Astrocyte (in vitro differentiated cells and primary cell): ENCODE measurements at regions not wholly inside any gene's neighbourhood (a gene's known extent, or its start where the extent isn't known, plus 50 kb on each side); places are given as distances from the start of the nearest gene placed in this dataset.

Experiments used
- DNase-seq: peaks from one replicate; pipeline ENCODE4 v3.0.0-alpha.2; 2010; ENCODE audit warnings: low read depth
- FAIRE-seq: peaks from 2 replicates; lab custom pipeline; 2011; peaks lifted over from hg19 to GRCh38; lab: Jason Lieb, UNC
- H2AFZ ChIP-seq: 2 replicates; pipeline ENCODE4 v1.6.0; 2012; ENCODE audit warnings: low read depth, low read length, inconsistent platforms
- H3K27ac ChIP-seq: 2 replicates; pipeline ENCODE4 v1.5.1; 2011; ENCODE audit warnings: low read depth, low read length, inconsistent platforms
- H3K27me3 ChIP-seq: 2 replicates; pipeline ENCODE4 v1.6.0; 2011; ENCODE audit warnings: low read length, inconsistent platforms; ENCODE audit not compliant: insufficient read depth
- H3K36me3 ChIP-seq: 2 replicates; pipeline ENCODE4 v1.5.1; 2011; ENCODE audit warnings: low read length, inconsistent platforms; ENCODE audit not compliant: insufficient read depth
- H3K4me1 ChIP-seq: 2 replicates; pipeline ENCODE4 v1.5.1; 2011; ENCODE audit warnings: low read length, inconsistent platforms; ENCODE audit not compliant: insufficient read depth
- H3K4me2 ChIP-seq: 2 replicates; pipeline ENCODE4 v1.6.0; 2012; ENCODE audit warnings: low read length, inconsistent platforms
- H3K4me3 ChIP-seq: 2 replicates; pipeline ENCODE4 v1.5.1; 2011; ENCODE audit warnings: low read depth, mild to moderate bottlenecking, low read length, inconsistent platforms; ENCODE audit not compliant: insufficient read depth
- H3K79me2 ChIP-seq: 2 replicates; pipeline ENCODE4 v1.6.0; 2012; ENCODE audit warnings: mild to moderate bottlenecking, low read length, inconsistent platforms; ENCODE audit not compliant: insufficient read depth
- H3K9ac ChIP-seq: 2 replicates; pipeline ENCODE4 v1.6.0; 2012; ENCODE audit warnings: mild to moderate bottlenecking, low read length, inconsistent platforms
- H3K9me3 ChIP-seq: 2 replicates; pipeline ENCODE4 v1.5.1; 2012; ENCODE audit warnings: low read depth, mild to moderate bottlenecking, low read length, inconsistent platforms; ENCODE audit not compliant: insufficient read depth
- H4K20me1 ChIP-seq: 2 replicates; pipeline ENCODE4 v1.6.0; 2012; ENCODE audit warnings: low read length, inconsistent platforms; ENCODE audit not compliant: insufficient read depth
- H3K27ac Mint-ChIP-seq: one replicate; pipeline ENCODE4 v1.8.0; 2021; ENCODE audit warnings: mild to moderate bottlenecking, mixed read lengths; ENCODE audit not compliant: unreplicated experiment
- H3K27me3 Mint-ChIP-seq: one replicate; pipeline ENCODE4 v1.8.0; 2021; ENCODE audit warnings: low read depth, mixed read lengths; ENCODE audit not compliant: unreplicated experiment
- H3K36me3 Mint-ChIP-seq: one replicate; pipeline ENCODE4 v1.8.0; 2021; ENCODE audit warnings: low read depth, mixed read lengths; ENCODE audit not compliant: unreplicated experiment
- H3K4me1 Mint-ChIP-seq: one replicate; pipeline ENCODE4 v1.8.0; 2021; ENCODE audit warnings: low read depth, mixed read lengths; ENCODE audit not compliant: unreplicated experiment
- H3K4me3 Mint-ChIP-seq: one replicate; pipeline ENCODE4 v1.8.0; 2021; ENCODE audit warnings: mild to moderate bottlenecking, moderate library complexity, mixed read lengths; ENCODE audit not compliant: unreplicated experiment
- H3K9me3 Mint-ChIP-seq: one replicate; pipeline ENCODE4 v1.8.0; 2021; ENCODE audit warnings: mild to moderate bottlenecking, mixed read lengths; ENCODE audit not compliant: unreplicated experiment
- EZH2 ChIP-seq: IDR thresholded peaks from 2 replicates; pipeline ENCODE4 v1.6.1; 2012; ENCODE audit warnings: mild to moderate bottlenecking, low read length, inconsistent platforms; ENCODE audit not compliant: insufficient read depth
- TF ChIP-seq, protein P1 (sequence below): IDR thresholded peaks from 2 replicates; pipeline ENCODE4 v1.5.1; 2011; ENCODE audit warnings: low read depth, mild to moderate bottlenecking, inconsistent platforms, low read length, moderate library complexity; ENCODE audit not compliant: insufficient read depth

DNA sequence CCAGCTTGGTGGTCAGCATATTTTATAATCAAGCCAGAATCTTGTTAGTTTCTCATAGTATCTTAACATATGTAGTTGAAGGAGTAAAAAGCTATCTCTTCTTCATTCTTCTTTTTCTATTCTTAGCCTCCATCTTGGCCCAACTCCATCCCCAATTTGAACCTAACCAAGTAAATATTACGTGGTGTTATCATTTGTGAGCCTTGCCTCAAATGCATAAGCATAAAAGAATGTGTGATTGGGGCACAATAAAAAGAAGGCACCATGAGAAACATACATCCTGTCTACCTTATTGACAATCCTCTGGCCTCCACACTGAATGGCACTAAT lies 181.4 kb upstream of the BMP4 start:
- Histone ChIP-seq H2AFZ (no peak overlapping the region), H3K4me1 (no peaks in the 10 kb centered on the region), H3K4me3 (no peak overlapping the region), H3K79me2 (no peaks in the 10 kb centered on the region), H4K20me1 (no peaks in the 10 kb centered on the region), H3K27me3 (no peaks in the 10 kb centered on the region), H3K4me2 (no peak overlapping the region), H3K36me3 (no peaks in the 10 kb centered on the region), H3K27ac (no peak overlapping the region), H3K9me3 (no peaks in the 10 kb centered on the region), H3K9ac (no peak overlapping the region)
- H3K27ac Mint-ChIP-seq = no peak overlapping the region
- TF ChIP-seq EZH2 = no peak
- TF ChIP-seq, protein P1, sequence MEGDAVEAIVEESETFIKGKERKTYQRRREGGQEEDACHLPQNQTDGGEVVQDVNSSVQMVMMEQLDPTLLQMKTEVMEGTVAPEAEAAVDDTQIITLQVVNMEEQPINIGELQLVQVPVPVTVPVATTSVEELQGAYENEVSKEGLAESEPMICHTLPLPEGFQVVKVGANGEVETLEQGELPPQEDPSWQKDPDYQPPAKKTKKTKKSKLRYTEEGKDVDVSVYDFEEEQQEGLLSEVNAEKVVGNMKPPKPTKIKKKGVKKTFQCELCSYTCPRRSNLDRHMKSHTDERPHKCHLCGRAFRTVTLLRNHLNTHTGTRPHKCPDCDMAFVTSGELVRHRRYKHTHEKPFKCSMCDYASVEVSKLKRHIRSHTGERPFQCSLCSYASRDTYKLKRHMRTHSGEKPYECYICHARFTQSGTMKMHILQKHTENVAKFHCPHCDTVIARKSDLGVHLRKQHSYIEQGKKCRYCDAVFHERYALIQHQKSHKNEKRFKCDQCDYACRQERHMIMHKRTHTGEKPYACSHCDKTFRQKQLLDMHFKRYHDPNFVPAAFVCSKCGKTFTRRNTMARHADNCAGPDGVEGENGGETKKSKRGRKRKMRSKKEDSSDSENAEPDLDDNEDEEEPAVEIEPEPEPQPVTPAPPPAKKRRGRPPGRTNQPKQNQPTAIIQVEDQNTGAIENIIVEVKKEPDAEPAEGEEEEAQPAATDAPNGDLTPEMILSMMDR = no peak
- no peaks in the 10 kb centered on the region for H3K27me3 Mint-ChIP-seq
- FAIRE-seq (no peak), DNase-seq (no peak)
- no peak overlapping the region for H3K4me3 Mint-ChIP-seq
- H3K4me1 Mint-ChIP-seq = peaks cover 6% of the 10 kb centered on the region
- no peaks in the 10 kb centered on the region for H3K36me3 Mint-ChIP-seq
- H3K9me3 Mint-ChIP-seq = no peaks in the 10 kb centered on the region

DNA sequence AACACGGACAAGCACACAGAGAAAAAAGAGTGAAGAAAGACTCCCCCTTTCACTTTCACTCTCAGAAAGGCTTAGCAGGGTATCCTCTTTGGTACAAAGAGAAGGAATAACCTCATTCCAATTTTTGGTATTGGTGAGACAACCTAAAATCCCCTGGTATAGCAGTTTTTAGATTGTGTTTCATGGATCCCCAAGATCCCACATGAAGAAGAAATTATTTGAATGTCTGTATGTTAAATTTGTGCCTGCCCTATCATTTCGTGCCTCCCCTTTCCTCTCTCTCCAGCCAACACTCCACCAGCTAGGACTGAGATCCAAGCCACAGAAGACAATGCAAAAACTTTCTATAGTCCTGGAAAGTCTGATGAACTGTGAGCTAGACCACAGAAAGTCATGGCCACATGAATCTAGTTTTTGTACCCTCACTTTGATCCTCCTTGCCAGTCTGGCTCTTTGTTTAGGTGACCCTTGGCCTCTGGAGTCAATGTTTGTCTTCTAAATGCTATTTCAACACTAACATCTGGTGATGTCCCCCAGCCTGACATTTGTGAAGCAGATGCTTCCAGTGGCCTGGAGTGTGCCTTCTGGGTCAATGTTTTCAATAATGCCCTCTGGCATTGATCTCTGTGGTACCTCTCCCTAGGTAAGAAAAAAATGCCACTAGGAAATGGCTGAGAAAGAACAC lies 181.9 kb upstream of the BMP4 start:
- Mint-ChIP-seq H3K4me3 (no peak overlapping the region), H3K36me3 (no peaks in the 10 kb centered on the region), H3K9me3 (no peaks in the 10 kb centered on the region), H3K27ac (no peak overlapping the region), H3K27me3 (peaks cover 3% of the 10 kb centered on the region), H3K4me1 (peaks cover 3% of the 10 kb centered on the region)
- Histone ChIP-seq H4K20me1 (no peaks in the 10 kb centered on the region), H2AFZ (no peak overlapping the region), H3K36me3 (no peaks in the 10 kb centered on the region), H3K79me2 (no peaks in the 10 kb centered on the region), H3K27me3 (no peaks in the 10 kb centered on the region), H3K9ac (no peak overlapping the region), H3K4me1 (no peaks in the 10 kb centered on the region), H3K4me3 (no peak overlapping the region), H3K9me3 (no peaks in the 10 kb centered on the region), H3K4me2 (no peak overlapping the region), H3K27ac (no peak overlapping the region)
- no peak for DNase-seq
- TF ChIP-seq, protein P1 = no peak
- TF ChIP-seq EZH2 = no peak
- no peak for FAIRE-seq

DNA sequence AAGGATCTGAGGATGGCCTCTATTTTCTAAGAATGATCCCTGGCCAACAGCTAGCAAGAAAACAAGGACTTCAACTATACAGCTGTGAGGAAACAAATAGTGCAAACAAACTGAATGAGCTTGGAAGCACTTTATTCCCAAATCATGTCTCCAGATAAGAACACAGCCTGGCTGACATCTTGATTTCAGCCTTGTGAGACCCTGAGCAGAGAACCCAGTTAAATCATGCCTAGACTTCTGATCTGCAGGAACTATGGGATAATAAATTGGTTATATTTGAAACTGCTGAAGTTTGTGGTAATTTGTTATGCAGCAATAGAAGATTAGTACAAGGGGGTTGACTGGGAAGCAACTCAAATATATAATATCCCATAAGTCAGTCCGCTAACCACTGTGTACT lies 183.9 kb upstream of the BMP4 start:
- DNase-seq (no peak), FAIRE-seq (no peak)
- Mint-ChIP-seq H3K27me3 (peaks cover 3% of the 10 kb centered on the region), H3K9me3 (no peaks in the 10 kb centered on the region), H3K36me3 (no peaks in the 10 kb centered on the region), H3K27ac (no peak overlapping the region), H3K4me1 (peaks cover 3% of the 10 kb centered on the region), H3K4me3 (no peak overlapping the region)
- no peaks in the 10 kb centered on the region for H3K4me1 ChIP-seq
- H3K27me3 ChIP-seq = no peaks in the 10 kb centered on the region
- no peak overlapping the region for H3K27ac ChIP-seq
- H3K36me3 ChIP-seq = no peaks in the 10 kb centered on the region
- no peaks in the 10 kb centered on the region for H4K20me1 ChIP-seq
- TF ChIP-seq, protein P1 = no peak
- TF ChIP-seq EZH2 = no peak
- no peak overlapping the region for H3K4me2 ChIP-seq
- H2AFZ ChIP-seq = no peak overlapping the region
- no peak overlapping the region for H3K4me3 ChIP-seq
- H3K9me3 ChIP-seq = no peaks in the 10 kb centered on the region
- no peaks in the 10 kb centered on the region for H3K79me2 ChIP-seq
- H3K9ac ChIP-seq = no peak overlapping the region
